ENCODE measurements at regions not wholly inside any gene's neighbourhood (a gene's known extent, or its start where the extent isn't known, plus 50 kb on each side); places are given as distances from the start of the nearest gene placed in this dataset.

DNA sequence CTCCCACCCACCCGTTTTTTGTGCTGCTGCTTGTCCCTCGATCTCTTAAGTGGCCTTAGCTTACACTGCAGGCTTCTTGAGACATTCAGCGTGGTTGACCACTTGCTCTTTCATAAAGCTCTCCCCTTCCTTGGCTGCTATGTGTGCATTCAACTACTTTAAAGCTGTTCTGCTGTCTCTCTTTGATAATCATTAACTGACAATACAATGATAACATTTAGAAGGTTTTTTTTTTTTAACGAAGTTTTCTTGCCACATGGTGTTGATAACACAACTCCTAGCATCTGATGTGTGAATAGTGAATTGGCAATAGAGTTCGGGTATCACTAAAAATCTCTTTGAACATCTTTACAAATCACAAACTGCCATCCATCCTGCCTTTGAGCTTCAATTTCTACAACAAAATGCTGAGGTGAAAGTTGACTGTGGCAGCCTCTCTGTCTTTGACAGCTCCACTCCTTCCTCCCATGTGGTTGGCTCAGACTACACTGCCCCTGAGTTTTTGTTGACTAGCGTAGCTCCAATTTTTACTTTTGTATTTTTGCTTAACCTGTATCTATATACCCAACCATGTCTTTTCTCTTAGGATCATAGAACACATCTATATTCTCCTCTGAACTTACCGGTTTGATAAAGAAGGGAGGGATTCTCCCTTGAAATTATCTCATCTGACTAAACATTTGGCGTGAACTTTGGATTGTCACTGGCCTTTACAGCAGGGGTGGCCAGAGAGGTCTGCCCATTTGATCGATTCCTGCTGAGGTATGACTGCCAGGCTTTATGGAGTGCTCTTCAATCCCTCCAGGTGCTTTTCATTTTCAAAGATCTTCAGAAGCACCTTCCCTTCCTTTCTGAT, 409.4 kb upstream of the CD180 start:
- no peaks in the 10 kb centered on the region for H3K36me3 ChIP-seq (ENCODE audit: insufficient read depth, low read length)
- Mint-ChIP-seq H3K27me3 (peaks cover 11 to 12% of the 10 kb centered on the region in 2 donors), H3K4me3 (no peak overlapping the region)

GRCh38 chr5:67591491-67591890, 394.9 kb upstream of the CD180 start:
- no peak overlapping the region for H3K27ac Mint-ChIP-seq
- intact Hi-C loops (cut with micrococcal nuclease), result no loop called here
- peaks cover 0 to 3% of the 10 kb centered on the region in 2 donors for H3K27me3 Mint-ChIP-seq
- H3K27me3 ChIP-seq (ENCODE audit: insufficient read depth, low read length), result no peaks in the 10 kb centered on the region
- no peaks in the 10 kb centered on the region for H3K4me1 ChIP-seq (ENCODE audit: insufficient read depth, low read length)
- no peaks in the 10 kb centered on the region for H3K4me1 Mint-ChIP-seq
- no peak overlapping the region for H3K27ac ChIP-seq (ENCODE audit: low read depth, low read length)
- DNase-seq, result no peak
- H3K4me3 Mint-ChIP-seq, result no peak overlapping the region
- ChIA-PET POLR2A (ENCODE audit: partially characterized antibody) (no interaction called here), CTCF (ENCODE audit: partially characterized antibody) (no interaction called here)
- peaks cover 0 to 4% (median 0%) of the 10 kb centered on the region in 8 donors for H3K9me3 Mint-ChIP-seq
- H3K36me3 Mint-ChIP-seq, result peaks cover 0 to 3% of the 10 kb centered on the region in 2 donors
- no peaks in the 10 kb centered on the region for H3K36me3 ChIP-seq (ENCODE audit: insufficient read depth, low read length)
- H3K9me3 ChIP-seq (ENCODE audit: control insufficient read depth in 1 of 2, low read length in 2 of 2), result no peaks in the 10 kb centered on the region
- H3K4me3 ChIP-seq (ENCODE audit: low read length in 2 of 2), result no peak overlapping the region

More for the DNA sequence above, 409.4 kb upstream of the CD180 start:
- H3K4me1 ChIP-seq (ENCODE audit: insufficient read depth, low read length), result no peaks in the 10 kb centered on the region
- Mint-ChIP-seq H3K36me3 (peaks cover 0 to 4% of the 10 kb centered on the region in 2 donors), H3K27ac (no peak overlapping the region), H3K4me1 (no peaks in the 10 kb centered on the region), H3K9me3 (peaks cover 0 to 20% (median 9%) of the 10 kb centered on the region in 8 donors)
- no peaks in the 10 kb centered on the region for H3K27me3 ChIP-seq (ENCODE audit: insufficient read depth, low read length)
- CTCF ChIA-PET (ENCODE audit: partially characterized antibody), result interaction anchor here (0.9 kb wide), 1 partner anchor 41 kb away, joined by 3 read pairs; no protein-coding TSS in a partner anchor
- POLR2A ChIA-PET (ENCODE audit: partially characterized antibody), result no interaction called here
- intact Hi-C loops (cut with micrococcal nuclease), result no loop called here
- H3K4me3 ChIP-seq (ENCODE audit: low read length in 2 of 2), result no peak overlapping the region
- no peaks in the 10 kb centered on the region for H3K9me3 ChIP-seq (ENCODE audit: control insufficient read depth in 1 of 2, low read length in 2 of 2)
- DNase-seq, result no peak
- H3K27ac ChIP-seq (ENCODE audit: low read depth, low read length), result no peak overlapping the region

DNA sequence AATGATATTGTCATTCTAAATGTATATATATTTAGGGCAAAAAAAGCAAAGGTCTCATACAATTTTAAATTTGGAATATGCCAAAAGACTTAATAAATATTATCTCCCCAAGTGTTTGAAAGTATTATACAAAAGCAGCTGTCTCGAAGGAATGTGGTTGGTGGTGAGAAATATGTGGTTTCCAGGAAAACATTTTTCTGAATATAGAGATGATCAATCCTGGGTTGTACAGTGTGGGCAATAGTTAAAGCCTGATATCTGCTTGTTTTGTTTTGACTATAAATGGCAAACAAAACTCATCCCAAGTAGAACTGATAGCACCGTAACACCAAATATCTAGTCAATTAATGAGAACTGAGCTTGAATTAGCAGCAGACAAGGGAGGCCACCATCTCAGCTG, 391.8 kb upstream of the CD180 start:
- Mint-ChIP-seq H3K4me1 (no peaks in the 10 kb centered on the region), H3K4me3 (no peak overlapping the region), H3K36me3 (peaks cover 0 to under 1% of the 10 kb centered on the region in 2 donors), H3K27me3 (peaks cover 0 to 3% of the 10 kb centered on the region in 2 donors), H3K27ac (no peak overlapping the region), H3K9me3 (peaks cover 0 to 4% (median under 1%) of the 10 kb centered on the region in 8 donors)
- ChIA-PET CTCF (ENCODE audit: partially characterized antibody) (no interaction called here), POLR2A (ENCODE audit: partially characterized antibody) (no interaction called here)
- H3K4me3 ChIP-seq (ENCODE audit: low read length in 2 of 2), result no peak overlapping the region
- no peaks in the 10 kb centered on the region for H3K36me3 ChIP-seq (ENCODE audit: insufficient read depth, low read length)
- no peak overlapping the region for H3K27ac ChIP-seq (ENCODE audit: low read depth, low read length)
- no peak for DNase-seq
- intact Hi-C loops (cut with micrococcal nuclease), result no loop called here
- H3K4me1 ChIP-seq (ENCODE audit: insufficient read depth, low read length), result no peaks in the 10 kb centered on the region
- no peaks in the 10 kb centered on the region for H3K27me3 ChIP-seq (ENCODE audit: insufficient read depth, low read length)
- no peaks in the 10 kb centered on the region for H3K9me3 ChIP-seq (ENCODE audit: control insufficient read depth in 1 of 2, low read length in 2 of 2)

DNA sequence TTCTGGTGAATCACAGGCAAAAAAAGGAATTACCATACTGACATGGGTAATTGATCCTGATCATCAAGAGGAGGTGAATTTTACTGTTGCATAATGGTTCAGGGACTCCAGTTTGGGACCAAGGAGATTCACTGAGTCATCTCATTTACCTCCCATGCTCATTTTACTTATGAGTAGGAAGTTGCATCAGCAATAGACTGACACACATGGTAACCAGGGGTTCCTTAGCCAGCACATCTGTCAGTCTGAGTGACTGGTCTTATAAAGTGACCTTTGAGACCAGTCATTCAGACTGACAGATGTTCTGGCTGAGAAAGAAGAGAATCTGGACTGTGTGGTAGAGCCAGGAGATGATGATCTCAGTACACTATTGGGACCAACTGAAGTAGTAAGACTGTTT, 384.6 kb upstream of the CD180 start:
- Histone ChIP-seq H3K9me3 (ENCODE audit: control insufficient read depth in 1 of 2, low read length in 2 of 2) (no peaks in the 10 kb centered on the region), H3K27ac (ENCODE audit: low read depth, low read length) (no peak overlapping the region), H3K27me3 (ENCODE audit: insufficient read depth, low read length) (no peaks in the 10 kb centered on the region), H3K4me1 (ENCODE audit: insufficient read depth, low read length) (no peaks in the 10 kb centered on the region), H3K36me3 (ENCODE audit: insufficient read depth, low read length) (no peaks in the 10 kb centered on the region), H3K4me3 (ENCODE audit: low read length in 2 of 2) (no peak overlapping the region)
- peaks cover 0 to 5% (median 0%) of the 10 kb centered on the region in 8 donors for H3K9me3 Mint-ChIP-seq
- CTCF ChIA-PET (ENCODE audit: partially characterized antibody), result no interaction called here
- H3K27ac Mint-ChIP-seq, result no peak overlapping the region
- no peaks in the 10 kb centered on the region for H3K36me3 Mint-ChIP-seq
- POLR2A ChIA-PET (ENCODE audit: partially characterized antibody), result no interaction called here
- no peak for DNase-seq
- no peak overlapping the region for H3K4me3 Mint-ChIP-seq
- H3K4me1 Mint-ChIP-seq, result no peaks in the 10 kb centered on the region
- intact Hi-C loops (cut with micrococcal nuclease), result no loop called here
- H3K27me3 Mint-ChIP-seq, result peaks cover 4 to 5% of the 10 kb centered on the region in 2 donors

GRCh38 chr5:67578011-67578410, 381.4 kb upstream of the CD180 start:
- Histone ChIP-seq H3K4me1 (ENCODE audit: insufficient read depth, low read length) (no peaks in the 10 kb centered on the region), H3K36me3 (ENCODE audit: insufficient read depth, low read length) (no peaks in the 10 kb centered on the region), H3K27ac (ENCODE audit: low read depth, low read length) (no peak overlapping the region), H3K9me3 (ENCODE audit: control insufficient read depth in 1 of 2, low read length in 2 of 2) (no peaks in the 10 kb centered on the region), H3K4me3 (ENCODE audit: low read length in 2 of 2) (no peak overlapping the region), H3K27me3 (ENCODE audit: insufficient read depth, low read length) (no peaks in the 10 kb centered on the region)
- no peak overlapping the region for H3K4me3 Mint-ChIP-seq
- intact Hi-C loops (cut with micrococcal nuclease), result no loop called here
- H3K27ac Mint-ChIP-seq, result no peak overlapping the region
- H3K4me1 Mint-ChIP-seq, result no peaks in the 10 kb centered on the region
- ChIA-PET POLR2A (ENCODE audit: partially characterized antibody) (no interaction called here), CTCF (ENCODE audit: partially characterized antibody) (no interaction called here)
- peaks cover 0 to 29% (median 18%) of the 10 kb centered on the region in 8 donors for H3K9me3 Mint-ChIP-seq
- H3K27me3 Mint-ChIP-seq, result peaks cover 5 to 6% of the 10 kb centered on the region in 2 donors
- no peak for DNase-seq
- peaks cover 0 to 5% of the 10 kb centered on the region in 2 donors for H3K36me3 Mint-ChIP-seq

GRCh38 chr5:67577424-67577823, 380.8 kb upstream of the CD180 start:
- H3K4me3 Mint-ChIP-seq, result no peak overlapping the region
- no peak for DNase-seq
- ChIA-PET CTCF (ENCODE audit: partially characterized antibody) (no interaction called here), POLR2A (ENCODE audit: partially characterized antibody) (no interaction called here)
- H3K4me3 ChIP-seq (ENCODE audit: low read length in 2 of 2), result no peak overlapping the region
- peaks cover 0 to 5% of the 10 kb centered on the region in 2 donors for H3K36me3 Mint-ChIP-seq
- H3K9me3 ChIP-seq (ENCODE audit: control insufficient read depth in 1 of 2, low read length in 2 of 2), result no peaks in the 10 kb centered on the region
- H3K4me1 ChIP-seq (ENCODE audit: insufficient read depth, low read length), result no peaks in the 10 kb centered on the region
- no peak overlapping the region for H3K27ac ChIP-seq (ENCODE audit: low read depth, low read length)
- no peaks in the 10 kb centered on the region for H3K27me3 ChIP-seq (ENCODE audit: insufficient read depth, low read length)
- H3K27me3 Mint-ChIP-seq, result peaks cover 5 to 6% of the 10 kb centered on the region in 2 donors
- intact Hi-C loops (cut with micrococcal nuclease), result no loop called here
- peaks cover 0 to 34% (median 20%) of the 10 kb centered on the region in 8 donors for H3K9me3 Mint-ChIP-seq
- H3K4me1 Mint-ChIP-seq, result no peaks in the 10 kb centered on the region
- no peaks in the 10 kb centered on the region for H3K36me3 ChIP-seq (ENCODE audit: insufficient read depth, low read length)
- no peak overlapping the region for H3K27ac Mint-ChIP-seq

GRCh38 chr5:67576112-67576511, 379.5 kb upstream of the CD180 start:
- Histone ChIP-seq H3K27ac (ENCODE audit: low read depth, low read length) (no peak overlapping the region), H3K9me3 (ENCODE audit: control insufficient read depth in 1 of 2, low read length in 2 of 2) (no peaks in the 10 kb centered on the region), H3K4me3 (ENCODE audit: low read length in 2 of 2) (no peak overlapping the region), H3K27me3 (ENCODE audit: insufficient read depth, low read length) (no peaks in the 10 kb centered on the region), H3K4me1 (ENCODE audit: insufficient read depth, low read length) (no peaks in the 10 kb centered on the region), H3K36me3 (ENCODE audit: insufficient read depth, low read length) (no peaks in the 10 kb centered on the region)
- Mint-ChIP-seq H3K4me3 (no peak overlapping the region), H3K27ac (no peak overlapping the region), H3K36me3 (peaks cover 0 to 5% of the 10 kb centered on the region in 2 donors), H3K27me3 (peaks cover 5 to 6% of the 10 kb centered on the region in 2 donors), H3K9me3 (peaks cover 0 to 35% (median 22%) of the 10 kb centered on the region in 8 donors), H3K4me1 (no peaks in the 10 kb centered on the region)
- DNase-seq, result no peak
- intact Hi-C loops (cut with micrococcal nuclease), result no loop called here
- CTCF ChIA-PET (ENCODE audit: partially characterized antibody), result no interaction called here
- POLR2A ChIA-PET (ENCODE audit: partially characterized antibody), result no interaction called here
